HCT116 (cell line): ENCODE measurements at regions not wholly inside any gene's neighbourhood (a gene's known extent, or its start where the extent isn't known, plus 50 kb on each side); places are given as distances from the start of the nearest gene placed in this dataset.

ENCODE experiments used
- CTCF ChIP-seq, 3 experiments: fragments of 200-600 bp in 1 of 3; sonication (generic) in 1 of 3; IDR thresholded peaks in 2 of 3; conservative IDR thresholded peaks in 1 of 3; 2 replicates each; pipeline ENCODE4 v1.5.1; 2012 to 2017; ENCODE audit warnings: low read depth in 2 of 3, low read length in 2 of 3, antibody characterized with exemption in 1 of 3, borderline replicate concordance in 1 of 3, control low read depth in 1 of 3, mild to moderate bottlenecking in 1 of 3, mixed read lengths in 1 of 3, mixed run types in 1 of 3, moderate library complexity in 1 of 3; ENCODE audit not compliant: insufficient read depth in 1 of 3
- JUND ChIP-seq: IDR thresholded peaks from 2 replicates; pipeline ENCODE4 v1.6.1; 2012
- SRF ChIP-seq: IDR thresholded peaks from 2 replicates; pipeline ENCODE4 v1.6.1; 2012; ENCODE audit warnings: low read depth

- TF ChIP-seq CTCF (IDR thresholded peaks at IDR 0.05 in 2 of 3, conservative IDR thresholded peaks at IDR 0.05 in 1 of 3; ENCODE audit: borderline replicate concordance in 1 of 3, insufficient read depth in 1 of 3, low read depth in 2 of 3, low read length in 2 of 3) = no peak
- TF ChIP-seq JUND = no peak
- TF ChIP-seq SRF = no peak
Observed at GRCh38 chr9:117938896-117939295, 234.7 kb downstream of the TLR4 start.
